ENCODE measurements at regions not wholly inside any gene's neighbourhood (a gene's known extent, or its start where the extent isn't known, plus 50 kb on each side); places are given as distances from the start of the nearest gene placed in this dataset.

DNA sequence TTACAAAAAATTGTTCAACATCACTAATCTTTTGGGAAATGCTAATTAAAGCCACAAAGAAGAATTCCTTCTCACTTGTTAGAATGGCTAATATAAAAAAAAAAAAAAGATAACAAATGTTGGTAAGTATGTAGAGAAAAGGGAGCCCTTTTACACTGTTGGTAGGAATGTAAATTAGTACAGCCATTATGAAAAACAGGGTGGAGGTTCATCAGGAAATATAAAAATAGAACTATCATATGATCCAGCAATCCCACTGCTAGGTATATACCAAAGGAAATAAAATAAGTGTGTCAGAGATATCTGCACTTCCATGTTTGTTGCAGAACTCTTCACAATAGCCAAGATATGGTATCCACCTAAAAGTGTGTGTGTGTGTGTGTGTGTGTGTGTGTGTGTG, 83.5 kb upstream of the RGMB start:
- no peak overlapping the region for H3K4me3 ChIP-seq (ENCODE audit: low read depth, low read length)
- TF ChIP-seq, protein P1, sequence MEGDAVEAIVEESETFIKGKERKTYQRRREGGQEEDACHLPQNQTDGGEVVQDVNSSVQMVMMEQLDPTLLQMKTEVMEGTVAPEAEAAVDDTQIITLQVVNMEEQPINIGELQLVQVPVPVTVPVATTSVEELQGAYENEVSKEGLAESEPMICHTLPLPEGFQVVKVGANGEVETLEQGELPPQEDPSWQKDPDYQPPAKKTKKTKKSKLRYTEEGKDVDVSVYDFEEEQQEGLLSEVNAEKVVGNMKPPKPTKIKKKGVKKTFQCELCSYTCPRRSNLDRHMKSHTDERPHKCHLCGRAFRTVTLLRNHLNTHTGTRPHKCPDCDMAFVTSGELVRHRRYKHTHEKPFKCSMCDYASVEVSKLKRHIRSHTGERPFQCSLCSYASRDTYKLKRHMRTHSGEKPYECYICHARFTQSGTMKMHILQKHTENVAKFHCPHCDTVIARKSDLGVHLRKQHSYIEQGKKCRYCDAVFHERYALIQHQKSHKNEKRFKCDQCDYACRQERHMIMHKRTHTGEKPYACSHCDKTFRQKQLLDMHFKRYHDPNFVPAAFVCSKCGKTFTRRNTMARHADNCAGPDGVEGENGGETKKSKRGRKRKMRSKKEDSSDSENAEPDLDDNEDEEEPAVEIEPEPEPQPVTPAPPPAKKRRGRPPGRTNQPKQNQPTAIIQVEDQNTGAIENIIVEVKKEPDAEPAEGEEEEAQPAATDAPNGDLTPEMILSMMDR (IDR thresholded peaks at IDR 0.05; ENCODE audit: control insufficient read depth, extremely low read depth, insufficient read depth), result no peak
- DNase-seq (ENCODE audit: low read depth), result no peak

DNA sequence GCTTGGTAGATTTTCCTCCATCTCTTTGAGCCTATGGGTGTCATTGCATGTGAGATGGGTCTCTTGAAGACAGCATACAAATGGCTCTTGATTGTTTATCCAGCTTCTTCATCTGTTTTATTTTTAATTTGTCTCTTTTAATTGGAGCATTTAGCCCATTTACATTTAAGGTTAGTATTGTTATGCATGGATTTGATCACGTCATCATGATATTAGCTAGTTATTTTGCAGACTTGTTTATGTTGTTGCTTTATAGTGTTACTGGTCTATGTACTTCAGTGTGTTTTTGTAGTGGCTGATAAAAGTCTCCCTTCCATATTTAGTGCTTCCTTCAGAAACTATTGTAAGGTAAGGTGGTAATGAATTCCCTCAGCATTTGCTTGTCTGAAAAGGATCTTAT, 78.6 kb upstream of the RGMB start:
- TF ChIP-seq, protein P1 (IDR thresholded peaks at IDR 0.05; ENCODE audit: control insufficient read depth, extremely low read depth, insufficient read depth), result no peak
- H3K4me3 ChIP-seq (ENCODE audit: low read depth, low read length), result no peak overlapping the region
- no peak for DNase-seq (ENCODE audit: low read depth)

DNA sequence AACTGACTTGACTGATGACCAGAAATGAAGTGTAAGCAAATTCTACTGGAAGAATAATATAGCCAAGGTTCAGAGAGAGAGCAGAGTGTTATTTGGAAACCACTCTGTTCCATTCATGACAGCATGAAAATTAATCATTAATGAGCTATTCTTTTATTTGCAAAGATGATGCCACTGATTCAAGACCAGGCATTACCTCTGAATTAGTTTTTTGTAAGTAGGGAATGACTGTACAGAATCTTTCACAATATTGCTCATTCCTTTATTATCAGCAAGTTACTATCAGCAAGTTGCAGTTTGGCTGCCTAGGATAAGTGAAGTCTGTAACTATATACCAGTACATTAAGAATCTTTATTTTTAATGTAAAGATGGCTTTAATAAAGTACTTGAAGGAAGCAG, 75.1 kb upstream of the RGMB start:
- H3K4me3 ChIP-seq (ENCODE audit: low read depth, low read length), result no peak overlapping the region
- DNase-seq (ENCODE audit: low read depth), result no peak
- TF ChIP-seq, protein P1 (IDR thresholded peaks at IDR 0.05; ENCODE audit: control insufficient read depth, extremely low read depth, insufficient read depth), result no peak

DNA sequence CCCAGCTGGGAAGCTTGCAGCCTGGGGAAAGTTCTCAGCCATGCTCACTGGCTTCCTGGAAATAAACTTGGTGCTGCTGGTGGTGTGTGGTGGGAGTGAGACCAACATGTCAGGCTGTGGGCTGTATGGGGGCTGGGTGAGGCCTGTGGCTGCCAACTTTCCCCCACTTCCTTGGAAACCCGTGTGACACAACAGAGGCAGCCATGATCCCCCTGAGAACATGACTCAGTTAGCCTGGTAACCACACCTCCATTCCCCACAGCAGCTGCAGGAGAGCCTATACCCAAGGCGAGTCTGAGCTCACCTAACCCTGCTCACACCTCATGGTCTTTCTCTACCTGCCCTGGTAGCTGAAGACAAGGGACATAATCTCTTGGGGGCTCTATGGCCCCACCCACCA, 72.7 kb upstream of the RGMB start:
- H3K4me3 ChIP-seq (ENCODE audit: low read depth, low read length), result no peak overlapping the region
- no peak for DNase-seq (ENCODE audit: low read depth)
- TF ChIP-seq, protein P1 (IDR thresholded peaks at IDR 0.05; ENCODE audit: control insufficient read depth, extremely low read depth, insufficient read depth), result no peak

DNA sequence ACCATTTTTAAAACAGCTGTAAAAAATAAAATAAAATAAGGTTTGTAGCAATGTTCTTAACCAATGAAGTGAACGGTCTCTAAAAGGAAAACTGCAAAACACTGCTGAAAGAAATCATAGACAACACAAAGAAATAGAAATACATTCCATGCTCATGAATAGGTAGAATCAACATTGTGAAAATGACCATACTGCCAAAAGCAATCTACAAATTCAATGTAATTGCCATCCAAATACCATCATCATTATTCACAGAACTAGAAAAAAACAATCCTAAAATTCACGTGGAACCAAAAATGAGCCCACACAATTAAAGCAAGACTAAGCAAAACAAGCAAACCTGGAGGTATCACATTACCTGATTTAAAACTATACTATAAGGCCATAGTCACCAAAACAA, 67.6 kb upstream of the RGMB start:
- TF ChIP-seq, protein P1 (IDR thresholded peaks at IDR 0.05; ENCODE audit: control insufficient read depth, extremely low read depth, insufficient read depth), result no peak
- no peak overlapping the region for H3K4me3 ChIP-seq (ENCODE audit: low read depth, low read length)
- DNase-seq (ENCODE audit: low read depth), result no peak

DNA sequence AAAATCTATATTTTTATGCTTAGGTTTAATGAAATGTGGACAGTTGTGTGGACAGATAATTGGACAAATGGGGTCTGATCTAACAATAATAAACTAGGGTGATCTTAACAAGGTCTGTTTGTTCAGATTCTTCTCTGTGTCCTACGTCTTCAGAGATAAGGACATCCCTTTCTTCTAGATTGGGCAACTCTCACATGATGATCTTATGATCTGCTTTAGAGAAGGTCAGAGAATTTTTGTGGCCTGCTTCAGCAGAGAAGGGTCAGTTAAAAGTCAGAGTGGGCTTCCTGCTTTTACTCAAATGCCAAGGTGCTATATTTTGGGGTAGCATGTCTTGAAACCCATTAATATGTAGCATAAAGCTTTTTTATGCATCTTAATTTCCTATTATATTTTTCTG, 63.8 kb upstream of the RGMB start:
- TF ChIP-seq, protein P1 (IDR thresholded peaks at IDR 0.05; ENCODE audit: control insufficient read depth, extremely low read depth, insufficient read depth), result no peak
- H3K4me3 ChIP-seq (ENCODE audit: low read depth, low read length), result no peak overlapping the region
- no peak for DNase-seq (ENCODE audit: low read depth)

DNA sequence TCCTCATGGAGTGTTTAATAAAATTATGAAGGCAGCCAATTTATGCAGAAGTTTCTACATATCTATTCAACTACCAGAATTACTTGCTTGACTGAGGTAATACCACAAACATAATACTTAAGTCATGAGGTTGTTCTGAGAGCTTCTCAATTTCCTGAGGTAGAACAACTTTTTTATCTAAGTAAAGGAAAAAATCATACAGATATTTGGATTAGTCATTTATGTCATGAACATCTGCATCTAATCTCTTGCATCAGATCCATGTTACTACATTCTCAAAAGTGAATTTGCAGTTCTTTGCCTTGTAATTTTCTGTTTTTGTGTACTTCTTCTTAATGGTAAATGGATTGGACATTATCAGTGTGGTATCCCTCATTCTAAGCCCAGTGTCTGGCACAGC, 60.4 kb upstream of the RGMB start:
- no peak overlapping the region for H3K4me3 ChIP-seq (ENCODE audit: low read depth, low read length)
- TF ChIP-seq, protein P1 (IDR thresholded peaks at IDR 0.05; ENCODE audit: control insufficient read depth, extremely low read depth, insufficient read depth), result no peak
- no peak for DNase-seq (ENCODE audit: low read depth)

All from LNCaP clone FGC (cell line).